Mesenchymal stem cell (in vitro differentiated cells and primary cell): ENCODE measurements at regions not wholly inside any gene's neighbourhood (a gene's known extent, or its start where the extent isn't known, plus 50 kb on each side); places are given as distances from the start of the nearest gene placed in this dataset.

Source experiments
- DNase-seq: peaks from one replicate; pipeline ENCODE4 v3.0.0-alpha.2; 2013
- H2AFZ ChIP-seq: one replicate; pipeline ENCODE4 v1.6.1; 2013; ENCODE audit warnings: low read depth, mild to moderate bottlenecking, control low read depth, inconsistent platforms, low read length, moderate library complexity
- H2AK5ac ChIP-seq: 2 replicates; pipeline ENCODE4 v1.6.1; 2013; ENCODE audit warnings: low read length, moderate library complexity, mild to moderate bottlenecking, inconsistent platforms; ENCODE audit not compliant: severe bottlenecking
- H2BK120ac ChIP-seq: one replicate; pipeline ENCODE4 v1.6.1; 2013; ENCODE audit warnings: low read depth, mild to moderate bottlenecking, inconsistent platforms, low read length, moderate library complexity
- H2BK12ac ChIP-seq, 2 experiments: one replicate each; pipeline ENCODE4 v1.6.1; 2013; ENCODE audit warnings: inconsistent platforms in 2 of 2, low read length in 2 of 2, mild to moderate bottlenecking in 2 of 2, moderate library complexity in 2 of 2, control low read depth in 1 of 2
- H2BK15ac ChIP-seq: one replicate; pipeline ENCODE4 v1.6.1; 2013; ENCODE audit warnings: mild to moderate bottlenecking, low read depth, inconsistent platforms; ENCODE audit not compliant: poor library complexity, severe bottlenecking
- H2BK5ac ChIP-seq: 2 replicates; pipeline ENCODE4 v1.6.1; 2013; ENCODE audit warnings: low read depth, mild to moderate bottlenecking, low read length, control low read depth, inconsistent platforms; ENCODE audit not compliant: poor library complexity, severe bottlenecking
- H3K14ac ChIP-seq, 2 experiments: one replicate each; pipeline ENCODE4 v1.6.1; 2013; ENCODE audit warnings: inconsistent platforms in 2 of 2, low read length in 2 of 2, control low read depth in 1 of 2, mild to moderate bottlenecking in 1 of 2, moderate library complexity in 1 of 2
- H3K18ac ChIP-seq, 2 experiments: one replicate each; pipeline ENCODE4 v1.6.1; 2013; ENCODE audit warnings: inconsistent platforms in 2 of 2, low read length in 2 of 2, control low read depth in 1 of 2, low read depth in 1 of 2, mild to moderate bottlenecking in 1 of 2
- H3K23ac ChIP-seq, 2 experiments: one replicate each; pipeline ENCODE4 v1.6.1; 2013; ENCODE audit warnings: inconsistent platforms in 2 of 2, low read length in 2 of 2, mild to moderate bottlenecking in 2 of 2, moderate library complexity in 2 of 2, control low read depth in 1 of 2
- H3K27ac ChIP-seq: 2 replicates; pipeline ENCODE4 v1.5.1; 2013; ENCODE audit warnings: mild to moderate bottlenecking, moderate library complexity, low read length, control low read depth, inconsistent platforms; ENCODE audit not compliant: poor library complexity, severe bottlenecking
- H3K27me3 ChIP-seq, 2 experiments: 2 replicates each; pipeline versions ENCODE4 v1.6.1 to v1.7.0; 2013; ENCODE audit warnings: low read length in 2 of 2, mild to moderate bottlenecking in 2 of 2, moderate library complexity in 2 of 2, control low read depth in 1 of 2, inconsistent platforms in 1 of 2; ENCODE audit not compliant: control insufficient read depth in 1 of 2, insufficient read depth in 1 of 2
- H3K36me3 ChIP-seq, 2 experiments: 2 replicates each; pipeline versions ENCODE4 v1.6.1 to v1.7.0; 2013; ENCODE audit warnings: low read length in 2 of 2, control low read depth in 1 of 2, inconsistent platforms in 1 of 2, low read depth in 1 of 2, mild to moderate bottlenecking in 1 of 2; ENCODE audit not compliant: insufficient read depth in 2 of 2, control insufficient read depth in 1 of 2
- H3K4ac ChIP-seq, 2 experiments: one replicate each; pipeline ENCODE4 v1.6.1; 2013; ENCODE audit warnings: inconsistent platforms in 2 of 2, low read length in 2 of 2, mild to moderate bottlenecking in 2 of 2, moderate library complexity in 2 of 2, control low read depth in 1 of 2, low read depth in 1 of 2
- H3K4me1 ChIP-seq: 2 replicates; pipeline ENCODE4 v1.6.1; 2013; ENCODE audit warnings: low read depth, low read length, control low read depth; ENCODE audit not compliant: control insufficient read depth, insufficient read depth
- H3K4me2 ChIP-seq: 2 replicates; pipeline ENCODE4 v1.6.1; 2013; ENCODE audit warnings: low read length, mild to moderate bottlenecking, inconsistent platforms; ENCODE audit not compliant: poor library complexity, severe bottlenecking
- H3K4me3 ChIP-seq, 2 experiments: 2 replicates each; pipeline versions ENCODE4 v1.5.1 to v1.7.0; 2013; ENCODE audit warnings: low read length in 2 of 2, mild to moderate bottlenecking in 2 of 2, control low read depth in 1 of 2, low read depth in 1 of 2; ENCODE audit not compliant: insufficient read depth in 1 of 2
- H3K79me1 ChIP-seq: replicated peaks from 2 replicates; pipeline ENCODE4 v1.6.1; 2013; ENCODE audit warnings: mild to moderate bottlenecking, control low read depth, low read length, inconsistent platforms; ENCODE audit not compliant: poor library complexity, severe bottlenecking
- H3K9ac ChIP-seq: 2 replicates; pipeline ENCODE4 v1.7.0; 2013; ENCODE audit warnings: mild to moderate bottlenecking, low read length, moderate library complexity
- H3K9me3 ChIP-seq: 2 replicates; pipeline ENCODE4 v1.7.0; 2013; ENCODE audit warnings: mild to moderate bottlenecking, low read length; ENCODE audit not compliant: control insufficient read depth
- H4K8ac ChIP-seq: one replicate; pipeline ENCODE4 v1.6.1; 2013; ENCODE audit warnings: inconsistent platforms, mild to moderate bottlenecking, low read length, moderate library complexity
- H4K91ac ChIP-seq: one replicate; pipeline ENCODE4 v1.6.1; 2013; ENCODE audit warnings: mild to moderate bottlenecking, low read length, inconsistent platforms
- WGBS: methylation state at CpG from one replicate; pipeline ENCODE4 v1.1.7; 2013; ENCODE audit warnings: mixed read lengths; 5-methylcytosine and 5-hydroxymethylcytosine counted together

- H3K9ac ChIP-seq = no peak overlapping the region
- no peak overlapping the region for H3K4me3 ChIP-seq
- no peak overlapping the region for H3K4me2 ChIP-seq
- H2BK12ac ChIP-seq = no peak overlapping the region
- no peak overlapping the region for H2AFZ ChIP-seq
- DNase-seq = peak; percentile 32
- H3K23ac ChIP-seq = no peak overlapping the region
- H3K4me1 ChIP-seq = no peaks in the 10 kb centered on the region
- no peaks in the 10 kb centered on the region for H3K27me3 ChIP-seq
- 94% methylated on average over 3 of the region's 4 CpGs for WGBS
- peak overlapping the region in 1 of 2 experiments; percentile 37 for H3K4ac ChIP-seq
- H2AK5ac ChIP-seq = no peak overlapping the region
- H3K27ac ChIP-seq = peak overlapping the region; percentile 84
- no peaks in the 10 kb centered on the region for H3K9me3 ChIP-seq
- no peak overlapping the region for H4K91ac ChIP-seq
- H2BK15ac ChIP-seq = no peak overlapping the region
- peak overlapping the region; percentile 61 for H2BK5ac ChIP-seq
- H3K36me3 ChIP-seq = no peaks in the 10 kb centered on the region
- H3K18ac ChIP-seq = no peak overlapping the region
- H3K79me1 ChIP-seq = no peaks in the 10 kb centered on the region
- no peak overlapping the region for H4K8ac ChIP-seq
- H2BK120ac ChIP-seq = peak overlapping the region; percentile 42
- H3K14ac ChIP-seq = no peak overlapping the region
Measured at GRCh38 chr13:47332149-47332548, 435.3 kb upstream of the HTR2A start.

GRCh38 chr13:47330031-47330430, 433.2 kb upstream of the HTR2A start:
- H3K23ac ChIP-seq = no peak overlapping the region

GRCh38 chr13:47327861-47328260, 431.0 kb upstream of the HTR2A start:
- Histone ChIP-seq H3K23ac (no peak overlapping the region), H2BK12ac (no peak overlapping the region), H2BK5ac (no peak overlapping the region), H2AFZ (no peak overlapping the region), H3K79me1 (no peaks in the 10 kb centered on the region), H3K4me3 (no peak overlapping the region), H4K91ac (no peak overlapping the region), H3K36me3 (no peaks in the 10 kb centered on the region), H3K4me2 (no peak overlapping the region), H2BK15ac (no peak overlapping the region), H3K27me3 (no peaks in the 10 kb centered on the region), H3K4me1 (no peaks in the 10 kb centered on the region), H3K9me3 (no peaks in the 10 kb centered on the region), H3K4ac (no peak overlapping the region), H3K27ac (no peak overlapping the region), H2BK120ac (no peak overlapping the region), H4K8ac (no peak overlapping the region), H3K18ac (no peak overlapping the region), H3K9ac (no peak overlapping the region), H3K14ac (no peak overlapping the region), H2AK5ac (no peak overlapping the region)
- no peak for DNase-seq
- 100% methylated on average over 1 of the region's 1 CpG for WGBS

More at GRCh38 chr13:47330031-47330430, 433.2 kb upstream of the HTR2A start:
- Histone ChIP-seq H3K36me3 (no peaks in the 10 kb centered on the region), H4K91ac (no peak overlapping the region), H3K79me1 (no peaks in the 10 kb centered on the region), H3K27ac (no peak overlapping the region), H3K9ac (no peak overlapping the region), H2BK5ac (no peak overlapping the region), H3K18ac (no peak overlapping the region), H3K4me2 (no peak overlapping the region), H2AK5ac (no peak overlapping the region), H3K4me1 (no peaks in the 10 kb centered on the region), H2BK15ac (no peak overlapping the region), H4K8ac (no peak overlapping the region), H3K4me3 (no peak overlapping the region), H3K27me3 (no peaks in the 10 kb centered on the region), H3K4ac (no peak overlapping the region), H2BK120ac (no peak overlapping the region), H3K14ac (no peak overlapping the region), H2BK12ac (no peak overlapping the region), H3K9me3 (no peaks in the 10 kb centered on the region), H2AFZ (no peak overlapping the region)
- DNase-seq = no peak
- 95% methylated on average over 3 of the region's 6 CpGs for WGBS

DNA sequence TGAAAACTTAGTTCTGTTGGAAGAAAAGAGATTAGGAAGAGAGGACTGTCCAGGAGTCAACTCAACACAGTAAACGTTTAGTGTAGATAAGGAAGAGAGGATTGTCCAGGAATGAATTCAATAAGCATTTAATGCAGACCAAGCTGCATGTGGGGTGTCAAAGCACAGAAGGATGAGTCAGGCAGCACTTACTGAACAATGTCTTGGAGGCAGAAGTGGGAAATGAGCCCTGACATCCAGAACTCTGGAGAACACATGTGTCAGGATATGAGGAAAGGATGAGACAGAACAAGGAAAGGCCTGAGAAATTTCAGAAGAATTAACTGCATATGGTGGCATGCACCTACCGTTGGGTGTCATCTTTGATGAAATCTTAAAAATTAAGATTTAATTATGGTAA, 429.2 kb upstream of the HTR2A start:
- no peak overlapping the region for H3K27ac ChIP-seq
- no peak overlapping the region for H2BK5ac ChIP-seq
- H2AK5ac ChIP-seq = no peak overlapping the region
- H3K9me3 ChIP-seq = no peaks in the 10 kb centered on the region
- 68% methylated on average over 2 of the region's 2 CpGs for WGBS
- H3K23ac ChIP-seq = no peak overlapping the region
- no peak overlapping the region for H3K4ac ChIP-seq
- no peak overlapping the region for H2BK120ac ChIP-seq
- H3K4me2 ChIP-seq = no peak overlapping the region
- no peak overlapping the region for H3K4me3 ChIP-seq
- no peak overlapping the region for H2AFZ ChIP-seq
- no peak overlapping the region for H4K8ac ChIP-seq
- H3K18ac ChIP-seq = no peak overlapping the region
- H3K27me3 ChIP-seq = no peaks in the 10 kb centered on the region
- no peak overlapping the region for H3K14ac ChIP-seq
- no peak overlapping the region for H2BK15ac ChIP-seq
- DNase-seq = peak; percentile 36
- H2BK12ac ChIP-seq = no peak overlapping the region
- no peaks in the 10 kb centered on the region for H3K36me3 ChIP-seq
- H3K79me1 ChIP-seq = no peaks in the 10 kb centered on the region
- no peaks in the 10 kb centered on the region for H3K4me1 ChIP-seq
- H4K91ac ChIP-seq = no peak overlapping the region
- no peak overlapping the region for H3K9ac ChIP-seq
